Adipocyte (in vitro differentiated cells): ENCODE measurements at regions not wholly inside any gene's neighbourhood (a gene's known extent, or its start where the extent isn't known, plus 50 kb on each side); places are given as distances from the start of the nearest gene placed in this dataset.

Experiments
- DNase-seq: peaks from one replicate; pipeline ENCODE4 v3.0.0-alpha.2; 2015; ENCODE audit warnings: low read depth
- H3K27me3 ChIP-seq: replicated peaks from 2 replicates; pipeline ENCODE4 v1.7.0; 2013; ENCODE audit warnings: mild to moderate bottlenecking, low read length, moderate library complexity; ENCODE audit not compliant: control insufficient read depth, insufficient read depth
- H3K36me3 ChIP-seq: 2 replicates; pipeline ENCODE4 v1.7.0; 2013; ENCODE audit warnings: low read length, mild to moderate bottlenecking, moderate library complexity; ENCODE audit not compliant: control insufficient read depth, insufficient read depth, severe bottlenecking
- H3K4me1 ChIP-seq: 2 replicates; pipeline ENCODE4 v1.7.0; 2013; ENCODE audit warnings: mild to moderate bottlenecking, low read length, moderate library complexity; ENCODE audit not compliant: control insufficient read depth, insufficient read depth
- H3K4me3 ChIP-seq: 2 replicates; pipeline ENCODE4 v1.7.0; 2013; ENCODE audit warnings: mild to moderate bottlenecking, low read length, moderate library complexity
- H3K9ac ChIP-seq: 2 replicates; pipeline ENCODE4 v1.7.0; 2013; ENCODE audit warnings: mild to moderate bottlenecking, low read length, moderate library complexity
- H3K9me3 ChIP-seq: 2 replicates; pipeline ENCODE4 v1.7.0; 2013; ENCODE audit warnings: mild to moderate bottlenecking, low read length, moderate library complexity; ENCODE audit not compliant: control insufficient read depth

DNA sequence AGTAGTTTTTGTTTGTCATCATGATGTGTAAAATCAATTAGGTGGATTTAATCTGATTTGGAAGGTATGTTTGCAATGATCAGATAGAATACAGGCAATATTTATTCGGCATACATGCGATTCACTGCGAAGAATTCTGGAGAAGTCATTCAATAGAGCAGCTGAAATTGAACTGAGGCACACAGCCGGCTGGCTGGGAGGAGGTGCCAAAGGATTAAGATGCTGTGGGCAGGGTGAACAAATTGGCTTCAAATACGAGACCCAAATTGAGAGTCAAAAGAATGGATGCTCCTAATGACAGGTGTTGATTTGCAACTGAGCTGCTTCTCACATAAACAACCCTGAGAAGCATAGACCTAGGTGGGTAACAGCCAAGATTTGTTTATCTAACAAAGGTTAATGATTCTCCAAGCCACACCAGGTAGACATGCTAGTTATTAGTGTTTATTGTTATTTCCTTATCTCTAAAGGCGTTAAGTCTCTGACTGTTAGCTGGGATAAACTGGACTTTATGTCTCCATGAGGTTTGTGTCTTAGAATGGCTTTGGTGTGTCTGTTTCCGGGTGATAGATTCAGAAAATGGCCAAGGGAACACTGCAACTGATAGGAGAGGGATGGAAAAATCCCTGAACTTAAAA is 55.3 kb upstream of the CLINT1 start:
- Histone ChIP-seq H3K4me1 (peaks cover 43% of the 10 kb centered on the region), H3K9me3 (no peaks in the 10 kb centered on the region), H3K4me3 (no peak overlapping the region), H3K9ac (no peak overlapping the region), H3K27me3 (no peaks in the 10 kb centered on the region), H3K36me3 (no peaks in the 10 kb centered on the region)
- DNase-seq: no peak

GRCh38 chr5:157913575-157913974 is 54.6 kb upstream of the CLINT1 start:
- Histone ChIP-seq H3K9ac (no peak overlapping the region), H3K36me3 (no peaks in the 10 kb centered on the region), H3K4me3 (no peak overlapping the region), H3K9me3 (no peaks in the 10 kb centered on the region), H3K27me3 (no peaks in the 10 kb centered on the region), H3K4me1 (peaks cover 37% of the 10 kb centered on the region)
- DNase-seq: no peak

DNA sequence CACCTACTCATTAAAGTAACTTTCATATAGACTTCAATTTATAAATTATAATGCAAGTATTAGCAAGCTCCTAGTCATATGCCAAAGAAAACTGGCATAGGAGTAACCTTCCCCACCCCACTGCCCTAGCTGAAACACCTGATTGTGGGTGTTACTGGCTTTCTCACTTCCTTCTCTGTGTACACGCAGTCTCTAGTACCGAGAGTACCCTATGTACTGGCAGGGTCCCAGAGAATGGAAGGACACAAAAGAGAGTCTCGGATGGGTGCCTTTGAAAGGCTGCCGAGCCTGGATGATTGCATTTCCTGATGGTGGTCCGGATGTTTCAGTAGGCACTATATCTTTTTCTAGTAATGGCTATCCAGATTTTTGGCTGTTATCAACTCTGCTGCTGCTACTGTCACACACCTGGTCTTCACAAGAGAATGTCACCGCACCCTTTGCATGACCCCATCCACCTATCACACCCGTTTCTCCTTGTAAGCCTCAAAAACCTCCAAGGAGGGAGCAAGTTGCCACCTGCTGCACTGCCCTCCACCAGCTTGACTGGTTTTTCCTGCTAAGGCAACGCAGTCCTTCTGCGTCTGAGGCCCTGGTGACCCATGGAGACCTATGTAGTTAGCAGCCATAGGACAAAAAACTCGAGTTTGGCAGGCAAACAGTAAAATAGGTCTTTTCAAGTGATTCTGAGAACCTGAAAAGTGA is 53.8 kb upstream of the CLINT1 start:
- no peaks in the 10 kb centered on the region for H3K27me3 ChIP-seq
- H3K9me3 ChIP-seq: no peaks in the 10 kb centered on the region
- no peak overlapping the region for H3K9ac ChIP-seq
- peaks cover 29% of the 10 kb centered on the region for H3K4me1 ChIP-seq
- no peaks in the 10 kb centered on the region for H3K36me3 ChIP-seq
- H3K4me3 ChIP-seq: no peak overlapping the region
- DNase-seq: no peak

GRCh38 chr5:157911568-157911967 is 52.6 kb upstream of the CLINT1 start:
- peaks cover 21% of the 10 kb centered on the region for H3K4me1 ChIP-seq
- no peak for DNase-seq
- no peak overlapping the region for H3K4me3 ChIP-seq
- no peak overlapping the region for H3K9ac ChIP-seq
- no peaks in the 10 kb centered on the region for H3K36me3 ChIP-seq
- H3K27me3 ChIP-seq: no peaks in the 10 kb centered on the region
- no peaks in the 10 kb centered on the region for H3K9me3 ChIP-seq
